ENCODE measurements at regions not wholly inside any gene's neighbourhood (a gene's known extent, or its start where the extent isn't known, plus 50 kb on each side); places are given as distances from the start of the nearest gene placed in this dataset.

- H3K4me3 ChIP-seq, result no peak overlapping the region
- peaks cover 0 to 15% (median 0%) of the 10 kb centered on the region in 4 donors for H3K4me1 ChIP-seq
- H3K36me3 ChIP-seq, result no peaks in the 10 kb centered on the region
- no peak for TF ChIP-seq POLR2A (IDR thresholded peaks at IDR 0.05; ENCODE audit: low read depth)
- no peak for TF ChIP-seq EP300 (IDR thresholded peaks at IDR 0.05)
- no peak for TF ChIP-seq CTCF (IDR thresholded peaks at IDR 0.05)
- TF ChIP-seq POLR2AphosphoS5 (IDR thresholded peaks at IDR 0.05), result no peak
- H3K27me3 ChIP-seq, result no peaks in the 10 kb centered on the region
- H3K9me3 ChIP-seq, result no peaks in the 10 kb centered on the region
- intact Hi-C loops (cut with DNase I), result no loop called here
- H3K27ac ChIP-seq (replicated peaks in 1 of 4), result no peak overlapping the region
- DNase-seq (ENCODE audit: extremely low spot score), result no peak
- 56% methylated on average over 5 of the region's 5 CpGs for WGBS
Observed at GRCh38 chr5:133894143-133894542, 74.3 kb downstream of the C5orf15 start.

- intact Hi-C loops (cut with DNase I), result no loop called here
- Histone ChIP-seq H3K27ac (replicated peaks in 1 of 4) (no peak overlapping the region), H3K27me3 (no peaks in the 10 kb centered on the region), H3K9me3 (no peaks in the 10 kb centered on the region), H3K4me1 (peaks cover 0 to 15% (median 0%) of the 10 kb centered on the region in 4 donors), H3K36me3 (no peaks in the 10 kb centered on the region), H3K4me3 (no peak overlapping the region)
- TF ChIP-seq CTCF (IDR thresholded peaks at IDR 0.05), result no peak
- no peak for TF ChIP-seq POLR2A (IDR thresholded peaks at IDR 0.05; ENCODE audit: low read depth)
- TF ChIP-seq EP300 (IDR thresholded peaks at IDR 0.05), result no peak
- no peak for TF ChIP-seq POLR2AphosphoS5 (IDR thresholded peaks at IDR 0.05)
- no CpG with 5 or more reads among the region's 3 CpGs for WGBS
- no peak for DNase-seq (ENCODE audit: extremely low spot score)
Observed at GRCh38 chr5:133892774-133893173, 75.7 kb downstream of the C5orf15 start.

GRCh38 chr5:133892306-133892705, 76.1 kb downstream of the C5orf15 start:
- no peak overlapping the region for H3K4me3 ChIP-seq
- H3K27ac ChIP-seq (replicated peaks in 1 of 4), result no peak overlapping the region
- H3K4me1 ChIP-seq, result peaks cover 0 to 15% (median 0%) of the 10 kb centered on the region in 4 donors
- no peaks in the 10 kb centered on the region for H3K36me3 ChIP-seq
- H3K9me3 ChIP-seq, result no peaks in the 10 kb centered on the region
- 100% methylated on average over 1 of the region's 1 CpG for WGBS
- DNase-seq (ENCODE audit: extremely low spot score), result no peak
- intact Hi-C loops (cut with DNase I), result no loop called here
- no peaks in the 10 kb centered on the region for H3K27me3 ChIP-seq
- TF ChIP-seq POLR2AphosphoS5 (IDR thresholded peaks at IDR 0.05) (no peak), EP300 (IDR thresholded peaks at IDR 0.05) (no peak), CTCF (IDR thresholded peaks at IDR 0.05) (no peak)

- Histone ChIP-seq H3K4me1 (peaks cover 0 to 15% (median 0%) of the 10 kb centered on the region in 4 donors), H3K9me3 (no peaks in the 10 kb centered on the region), H3K4me3 (no peak overlapping the region), H3K36me3 (no peaks in the 10 kb centered on the region), H3K27me3 (no peaks in the 10 kb centered on the region), H3K27ac (replicated peaks in 1 of 4) (no peak overlapping the region)
- WGBS, result 88% methylated on average over 4 of the region's 5 CpGs
- intact Hi-C loops (cut with DNase I), result no loop called here
- no peak for TF ChIP-seq POLR2AphosphoS5 (IDR thresholded peaks at IDR 0.05)
- no peak for TF ChIP-seq POLR2A (IDR thresholded peaks at IDR 0.05; ENCODE audit: low read depth)
- TF ChIP-seq EP300 (IDR thresholded peaks at IDR 0.05), result no peak
- no peak for TF ChIP-seq CTCF (IDR thresholded peaks at IDR 0.05)
- DNase-seq (ENCODE audit: extremely low spot score), result no peak
Observed at GRCh38 chr5:133891390-133891789, 77.0 kb downstream of the C5orf15 start.

GRCh38 chr5:133890776-133891280, 77.6 kb downstream of the C5orf15 start:
- WGBS, result 56% methylated on average over 1 of the region's 1 CpG
- no peaks in the 10 kb centered on the region for H3K9me3 ChIP-seq
- DNase-seq (ENCODE audit: extremely low spot score), result no peak
- H3K27ac ChIP-seq (replicated peaks in 1 of 4), result no peak overlapping the region
- no peak overlapping the region for H3K4me3 ChIP-seq
- no peaks in the 10 kb centered on the region for H3K36me3 ChIP-seq
- peaks cover 0 to 15% (median 0%) of the 10 kb centered on the region in 4 donors for H3K4me1 ChIP-seq
- TF ChIP-seq POLR2A (IDR thresholded peaks at IDR 0.05; ENCODE audit: low read depth) (no peak), POLR2AphosphoS5 (IDR thresholded peaks at IDR 0.05) (no peak), CTCF (IDR thresholded peaks at IDR 0.05) (no peak), EP300 (IDR thresholded peaks at IDR 0.05) (no peak)
- intact Hi-C loops (cut with DNase I), result no loop called here
- H3K27me3 ChIP-seq, result no peaks in the 10 kb centered on the region
